ENCODE measurements at regions not wholly inside any gene's neighbourhood (a gene's known extent, or its start where the extent isn't known, plus 50 kb on each side); places are given as distances from the start of the nearest gene placed in this dataset.
"Not testable (repeated sequence)": the region's sequence is repeated elsewhere in the genome, so short reads cannot be mapped to it uniquely, and the experiment has no call there.

DNA sequence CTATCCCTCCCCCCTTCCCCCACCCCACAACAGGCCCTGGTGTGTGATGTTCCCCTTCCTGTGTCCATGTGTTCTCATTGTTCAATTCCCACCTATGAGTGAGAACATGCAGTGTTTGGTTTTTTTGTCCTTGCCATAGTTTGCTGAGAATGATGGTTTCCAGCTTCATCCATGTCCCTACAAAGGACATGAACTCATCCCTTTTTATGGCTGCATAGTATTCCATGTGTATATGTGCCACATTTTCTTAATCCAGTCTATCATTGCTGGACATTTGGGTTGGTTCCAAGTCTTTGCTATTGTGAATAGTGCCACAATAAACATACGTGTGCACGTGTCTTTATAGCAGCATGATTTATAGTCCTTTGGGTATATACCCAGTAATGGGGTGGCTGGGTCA lies 52.3 kb upstream of the MAN1A2 start:
- DNase-seq (ENCODE audit: low read depth); H3K4me3 ChIP-seq (ENCODE audit: low read depth, low read length): not testable (repeated sequence)

DNA sequence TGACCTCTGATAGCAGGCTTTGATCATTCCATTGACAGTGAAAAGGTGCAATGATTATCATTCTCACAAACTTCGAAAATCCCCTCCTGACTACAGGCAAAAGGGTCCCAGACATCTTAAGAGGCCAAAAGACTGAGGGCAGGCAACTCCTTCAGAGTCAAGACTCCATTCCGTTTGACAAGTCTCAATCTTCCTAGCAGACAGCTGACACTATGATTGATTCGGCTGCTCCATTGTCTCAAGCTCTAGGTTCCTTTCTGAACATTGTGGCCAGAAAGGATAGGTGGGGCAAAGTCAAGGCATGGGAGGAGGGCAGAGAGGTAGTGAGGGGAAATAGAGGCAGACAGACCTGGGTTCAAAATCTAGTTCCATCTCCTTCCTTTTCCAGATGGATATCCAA lies 53.7 kb upstream of the MAN1A2 start:
- DNase-seq (ENCODE audit: low read depth): no peak
- TF ChIP-seq, protein P1, sequence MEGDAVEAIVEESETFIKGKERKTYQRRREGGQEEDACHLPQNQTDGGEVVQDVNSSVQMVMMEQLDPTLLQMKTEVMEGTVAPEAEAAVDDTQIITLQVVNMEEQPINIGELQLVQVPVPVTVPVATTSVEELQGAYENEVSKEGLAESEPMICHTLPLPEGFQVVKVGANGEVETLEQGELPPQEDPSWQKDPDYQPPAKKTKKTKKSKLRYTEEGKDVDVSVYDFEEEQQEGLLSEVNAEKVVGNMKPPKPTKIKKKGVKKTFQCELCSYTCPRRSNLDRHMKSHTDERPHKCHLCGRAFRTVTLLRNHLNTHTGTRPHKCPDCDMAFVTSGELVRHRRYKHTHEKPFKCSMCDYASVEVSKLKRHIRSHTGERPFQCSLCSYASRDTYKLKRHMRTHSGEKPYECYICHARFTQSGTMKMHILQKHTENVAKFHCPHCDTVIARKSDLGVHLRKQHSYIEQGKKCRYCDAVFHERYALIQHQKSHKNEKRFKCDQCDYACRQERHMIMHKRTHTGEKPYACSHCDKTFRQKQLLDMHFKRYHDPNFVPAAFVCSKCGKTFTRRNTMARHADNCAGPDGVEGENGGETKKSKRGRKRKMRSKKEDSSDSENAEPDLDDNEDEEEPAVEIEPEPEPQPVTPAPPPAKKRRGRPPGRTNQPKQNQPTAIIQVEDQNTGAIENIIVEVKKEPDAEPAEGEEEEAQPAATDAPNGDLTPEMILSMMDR (IDR thresholded peaks at IDR 0.05; ENCODE audit: insufficient read depth, low read length): no peak
- H3K4me3 ChIP-seq (ENCODE audit: low read depth, low read length): no peak overlapping the region

GRCh38 chr1:117312453-117313138 lies 54.7 kb upstream of the MAN1A2 start:
- DNase-seq (ENCODE audit: low read depth): peak; percentile 35
- TF ChIP-seq, protein P1 (IDR thresholded peaks at IDR 0.05; ENCODE audit: insufficient read depth, low read length): peak; percentile 57
- no peak overlapping the region for H3K4me3 ChIP-seq (ENCODE audit: low read depth, low read length)

- H3K4me3 ChIP-seq (ENCODE audit: low read depth, low read length): no peak overlapping the region
- TF ChIP-seq, protein P1 (IDR thresholded peaks at IDR 0.05; ENCODE audit: insufficient read depth, low read length): no peak
- no peak for DNase-seq (ENCODE audit: low read depth)
Observed at GRCh38 chr1:117308311-117308916, 58.8 kb upstream of the MAN1A2 start.

GRCh38 chr1:117301901-117302300 lies 65.3 kb upstream of the MAN1A2 start:
- no peak for DNase-seq (ENCODE audit: low read depth)
- TF ChIP-seq, protein P1 (IDR thresholded peaks at IDR 0.05; ENCODE audit: insufficient read depth, low read length): no peak
- H3K4me3 ChIP-seq (ENCODE audit: low read depth, low read length): no peak overlapping the region

DNA sequence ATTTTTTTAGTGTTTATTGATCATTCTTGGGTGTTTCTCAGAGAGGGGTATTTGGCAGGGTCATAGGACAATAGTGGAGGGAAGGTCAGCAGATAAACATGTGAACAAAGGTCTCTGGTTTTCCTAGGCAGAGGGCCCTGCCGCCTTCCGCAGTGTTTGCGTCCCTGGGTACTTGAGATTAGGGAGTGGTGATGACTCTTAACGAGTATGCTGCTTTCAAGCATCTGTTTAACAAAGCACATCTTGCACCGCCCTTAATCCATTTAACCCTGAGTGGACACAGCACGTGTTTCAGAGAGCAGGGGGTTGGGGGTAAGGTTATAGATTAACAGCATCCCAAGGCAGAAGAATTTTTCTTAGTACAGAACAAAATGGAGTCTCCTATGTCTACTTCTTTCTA lies 67.1 kb upstream of the MAN1A2 start:
- H3K4me3 ChIP-seq (ENCODE audit: low read depth, low read length); DNase-seq (ENCODE audit: low read depth): not testable (repeated sequence)

- peak; percentile 3 for DNase-seq (ENCODE audit: low read depth)
- TF ChIP-seq, protein P1 (IDR thresholded peaks at IDR 0.05; ENCODE audit: insufficient read depth, low read length): no peak
- no peak overlapping the region for H3K4me3 ChIP-seq (ENCODE audit: low read depth, low read length)
Observed at GRCh38 chr1:117295001-117295400, 72.2 kb upstream of the MAN1A2 start.

GRCh38 chr1:117290890-117291289 lies 76.4 kb upstream of the MAN1A2 start:
- DNase-seq (ENCODE audit: low read depth): no peak
- H3K4me3 ChIP-seq (ENCODE audit: low read depth, low read length): no peak overlapping the region
- TF ChIP-seq, protein P1 (IDR thresholded peaks at IDR 0.05; ENCODE audit: insufficient read depth, low read length): no peak
